GM18868 (cell line): ENCODE measurements at regions not wholly inside any gene's neighbourhood (a gene's known extent, or its start where the extent isn't known, plus 50 kb on each side); places are given as distances from the start of the nearest gene placed in this dataset.

ENCODE experiments used
- ATAC-seq: cut with Tn5 transposase; IDR thresholded peaks from one replicate; pipeline ENCODE4 v1.9.1; 2021; ENCODE audit warnings: mild to moderate bottlenecking, moderate library complexity; ENCODE audit not compliant: unreplicated experiment

- peak; percentile 55 for ATAC-seq
Measured at GRCh38 chr5:6274846-6275543, 103.4 kb downstream of the MED10 start.

DNA sequence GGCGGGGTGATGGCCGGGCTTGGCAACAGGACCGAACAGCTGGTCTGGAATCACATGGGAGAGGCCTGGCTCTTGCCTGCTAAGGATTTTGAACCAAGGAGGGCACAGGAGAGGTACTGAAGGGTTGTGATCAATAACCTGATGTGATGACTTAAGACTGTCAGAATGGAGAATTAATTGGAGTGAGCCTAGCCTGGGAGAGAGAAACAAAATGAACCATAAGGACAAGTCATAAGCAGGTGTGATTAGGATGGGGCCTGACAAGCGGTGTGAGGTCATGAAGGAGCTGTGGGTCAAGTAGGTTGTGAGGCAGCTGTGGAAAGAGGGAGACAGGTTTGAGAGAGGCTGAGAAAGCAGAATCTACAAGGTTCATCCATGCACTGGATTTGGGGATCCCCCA lies 104.6 kb downstream of the MED10 start:
- ATAC-seq = no peak

GRCh38 chr5:6273090-6273735 lies 105.1 kb downstream of the MED10 start:
- ATAC-seq = peak; percentile 77

DNA sequence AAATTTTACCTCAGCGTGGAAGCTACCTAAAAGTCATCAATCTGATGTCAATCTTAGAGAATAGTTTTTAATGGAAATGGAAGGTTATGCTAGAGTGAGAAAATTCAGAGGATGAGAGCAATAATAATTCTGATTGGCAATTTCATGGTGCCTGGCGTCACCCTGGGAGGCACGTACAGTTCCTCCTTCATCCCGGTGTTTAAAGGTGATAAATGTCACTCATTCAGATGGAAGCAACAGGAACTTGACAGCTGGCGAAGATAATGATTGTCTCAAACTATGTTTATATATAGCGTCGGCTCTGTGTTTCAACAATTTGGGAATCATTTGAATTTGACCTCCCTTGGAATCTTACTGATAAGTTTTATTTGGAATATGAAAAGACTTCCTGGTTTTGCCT lies 108.4 kb downstream of the MED10 start:
- no peak for ATAC-seq

DNA sequence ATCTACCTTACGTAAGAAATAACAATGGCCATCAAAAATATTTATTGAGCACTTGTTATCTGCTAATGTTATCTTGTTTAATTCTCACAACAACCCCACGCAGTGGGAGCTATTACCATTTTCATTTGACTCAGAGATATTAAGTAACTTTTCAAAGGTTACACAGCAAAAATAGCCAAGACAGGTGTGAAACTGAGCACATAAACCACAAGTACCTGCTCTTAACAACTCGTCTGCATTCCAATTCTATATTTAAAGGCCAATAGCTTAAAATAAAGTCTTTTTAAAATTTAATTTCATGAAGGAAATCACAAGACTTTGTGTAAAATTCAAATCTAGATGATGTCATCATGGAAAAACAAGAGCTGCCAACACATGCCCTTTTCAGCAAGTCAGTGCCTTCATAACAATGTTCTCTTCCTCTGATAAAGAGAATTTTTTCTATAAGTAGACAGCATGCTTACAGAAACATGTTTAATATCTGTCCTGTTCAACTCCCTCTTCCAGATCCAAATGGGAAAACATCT lies 111.6 kb downstream of the MED10 start:
- no peak for ATAC-seq

- no peak for ATAC-seq
Measured at GRCh38 chr5:6264394-6264793, 114.0 kb downstream of the MED10 start.

- ATAC-seq = no peak
Measured at GRCh38 chr5:6262651-6263363, 115.5 kb downstream of the MED10 start.

- ATAC-seq = no peak
Measured at GRCh38 chr5:6261668-6262067, 116.7 kb downstream of the MED10 start.

GRCh38 chr5:6261256-6261655 lies 117.1 kb downstream of the MED10 start:
- ATAC-seq = no peak

DNA sequence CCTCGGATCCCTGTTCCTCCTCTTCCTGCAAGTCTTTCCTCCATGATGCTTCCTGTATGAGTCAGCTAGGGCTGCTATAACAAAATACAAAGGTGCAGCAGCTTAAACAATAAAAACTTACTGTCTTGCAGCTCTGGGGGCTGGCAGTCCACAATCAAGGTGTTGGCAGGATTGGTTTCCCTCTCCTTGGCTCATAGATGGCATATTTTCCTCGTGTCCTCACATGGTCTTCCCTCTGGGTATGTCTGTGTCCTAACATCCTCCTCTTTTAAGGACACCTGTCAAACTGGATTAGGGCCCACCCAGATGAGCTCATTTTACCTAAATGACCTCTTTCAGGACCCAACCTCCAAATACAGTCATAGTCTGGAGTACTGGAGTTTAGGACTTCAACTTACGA lies 117.5 kb downstream of the MED10 start:
- no peak for ATAC-seq

DNA sequence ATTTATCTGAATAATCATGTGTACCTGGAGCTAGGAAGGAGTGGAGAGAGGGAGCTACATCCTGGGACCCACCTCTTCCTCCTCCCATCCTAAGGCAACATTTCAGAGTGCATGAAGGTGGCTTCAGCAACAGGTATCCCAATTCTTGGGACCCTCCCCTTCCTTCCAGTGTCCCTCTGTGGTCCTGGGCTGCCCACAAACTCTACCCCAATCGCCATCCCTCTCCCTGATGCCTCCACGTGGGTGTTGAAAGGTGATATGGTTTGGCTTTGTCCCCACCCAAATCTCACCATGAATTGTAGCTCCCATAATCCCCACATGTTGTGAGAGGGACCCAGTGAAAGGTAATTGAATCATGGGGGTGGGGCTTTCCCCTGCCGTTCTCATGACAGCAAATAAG lies 121.4 kb downstream of the MED10 start:
- ATAC-seq = no peak

DNA sequence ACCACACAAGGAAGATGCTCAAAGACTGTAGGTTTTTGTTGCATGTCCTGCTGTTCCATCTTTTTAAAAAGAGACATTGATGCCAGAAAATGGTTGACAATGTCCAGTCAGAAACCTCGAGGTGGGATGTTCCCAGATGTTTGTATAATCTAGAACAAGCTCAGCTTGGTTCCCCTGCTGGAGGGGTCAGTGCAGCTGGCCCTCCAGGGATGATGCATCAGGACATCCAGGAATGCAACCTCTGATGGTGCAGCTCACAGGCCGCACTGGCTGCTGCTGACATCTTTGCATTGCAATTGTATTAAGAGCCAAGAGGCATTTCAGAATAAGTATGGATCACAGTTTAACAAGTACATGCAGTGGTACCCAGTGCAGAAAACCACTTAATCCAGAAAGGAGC lies 122.4 kb downstream of the MED10 start:
- no peak for ATAC-seq

DNA sequence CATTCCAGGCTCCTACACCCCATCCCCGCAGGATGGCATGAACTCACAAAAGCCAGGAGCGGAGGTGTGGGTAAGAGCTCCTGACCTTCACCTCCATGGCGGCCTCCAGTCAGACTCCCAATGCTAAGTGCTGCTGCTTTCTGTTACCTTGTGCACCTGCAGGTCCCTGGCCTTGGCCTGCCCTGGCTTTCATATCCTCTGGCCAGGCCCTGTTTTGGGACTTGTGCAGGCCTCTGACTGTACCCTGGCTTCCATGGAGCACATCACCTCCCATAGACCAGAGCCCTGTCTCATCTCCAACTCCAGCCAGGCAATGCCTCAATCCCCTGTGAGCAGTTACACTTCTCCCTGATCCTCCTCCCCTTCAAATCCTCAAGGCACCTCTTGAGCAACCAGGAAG lies 124.5 kb downstream of the MED10 start:
- no peak for ATAC-seq

DNA sequence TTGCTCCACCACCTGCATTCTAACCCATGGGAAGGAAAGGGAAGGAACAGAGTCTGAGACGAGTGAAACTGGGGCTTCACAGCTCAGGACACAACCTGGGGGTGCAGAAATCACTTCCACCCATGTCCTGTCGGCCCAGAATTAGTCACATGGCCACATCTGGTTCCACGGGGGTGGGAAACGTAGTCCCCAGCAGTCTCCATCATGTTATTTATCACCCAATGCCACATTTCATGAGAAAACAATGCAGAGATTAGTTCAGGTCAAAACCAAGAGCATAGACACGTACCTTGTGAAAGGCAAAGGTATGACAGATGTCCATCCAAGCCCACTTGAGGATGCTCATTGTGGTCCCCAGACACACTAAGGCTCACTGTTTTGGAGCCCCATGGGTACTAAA lies 125.1 kb downstream of the MED10 start:
- no peak for ATAC-seq

- no peak for ATAC-seq
Measured at GRCh38 chr5:6252581-6252980, 125.8 kb downstream of the MED10 start.

DNA sequence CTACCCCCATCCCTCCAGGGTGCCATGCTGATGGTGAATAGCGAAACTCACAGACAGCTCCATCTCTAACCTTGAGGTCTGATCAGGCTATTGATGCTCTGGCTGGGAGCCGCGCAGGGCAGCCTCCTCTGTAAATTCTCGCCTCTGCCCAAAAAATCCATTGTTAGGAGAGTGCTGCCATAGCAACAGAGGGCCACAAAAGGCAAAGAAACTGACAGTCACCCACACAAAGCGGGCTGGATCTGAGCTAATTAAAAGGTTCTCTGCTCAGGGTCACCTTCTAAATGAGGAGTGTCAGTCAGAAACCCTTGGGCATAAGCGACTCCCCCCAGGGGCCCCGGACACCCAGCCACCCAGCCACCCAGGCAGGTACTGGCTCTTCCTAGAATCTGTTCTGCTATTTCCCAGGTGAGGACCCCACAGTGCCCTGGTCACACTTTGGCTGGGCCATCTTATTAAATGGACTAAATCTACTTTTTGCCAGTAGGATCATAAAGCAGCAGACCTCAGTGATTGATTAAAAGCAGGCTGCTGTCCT lies 126.7 kb downstream of the MED10 start:
- no peak for ATAC-seq

DNA sequence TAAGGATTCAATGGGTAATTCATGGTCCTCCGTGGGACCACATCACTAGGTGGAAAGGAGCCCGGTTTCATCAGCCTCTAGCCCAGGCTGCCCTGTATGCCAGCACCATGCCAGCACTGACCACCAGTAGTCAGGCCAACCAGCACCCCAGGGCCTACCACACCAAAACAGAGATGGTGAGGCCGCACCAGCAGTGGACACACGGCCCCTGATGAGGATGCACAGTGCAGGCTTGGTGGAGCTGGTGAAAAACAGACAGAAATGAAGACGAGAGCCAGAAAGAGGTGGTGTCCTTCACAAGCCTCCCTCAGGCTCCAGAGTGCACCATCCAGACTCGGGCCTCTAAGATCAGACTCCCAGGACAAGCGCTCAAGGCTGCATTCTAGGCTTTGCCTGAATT lies 128.2 kb downstream of the MED10 start:
- ATAC-seq = no peak

GRCh38 chr5:6248132-6248531 lies 130.2 kb downstream of the MED10 start:
- ATAC-seq = no peak

- ATAC-seq = peak; percentile 75
Measured at GRCh38 chr5:6246820-6247437, 131.4 kb downstream of the MED10 start.

DNA sequence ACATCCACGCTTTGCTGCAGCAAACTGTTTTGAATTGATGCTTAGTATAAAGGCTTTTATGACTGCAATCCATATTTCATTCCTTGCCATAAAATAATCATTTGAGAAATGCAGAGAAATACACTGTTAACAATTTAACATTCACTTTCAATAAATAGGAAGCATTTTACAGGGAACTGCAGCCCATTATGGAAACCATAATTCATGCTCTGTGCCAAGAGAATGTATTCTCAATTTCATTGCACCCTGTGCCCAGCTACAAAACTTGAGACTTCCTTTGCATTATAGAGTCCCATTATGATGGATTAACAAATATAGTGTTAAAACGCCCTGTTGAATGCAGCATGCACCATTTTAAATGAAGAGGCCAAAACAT lies 134.0 kb downstream of the MED10 start:
- no peak for ATAC-seq

DNA sequence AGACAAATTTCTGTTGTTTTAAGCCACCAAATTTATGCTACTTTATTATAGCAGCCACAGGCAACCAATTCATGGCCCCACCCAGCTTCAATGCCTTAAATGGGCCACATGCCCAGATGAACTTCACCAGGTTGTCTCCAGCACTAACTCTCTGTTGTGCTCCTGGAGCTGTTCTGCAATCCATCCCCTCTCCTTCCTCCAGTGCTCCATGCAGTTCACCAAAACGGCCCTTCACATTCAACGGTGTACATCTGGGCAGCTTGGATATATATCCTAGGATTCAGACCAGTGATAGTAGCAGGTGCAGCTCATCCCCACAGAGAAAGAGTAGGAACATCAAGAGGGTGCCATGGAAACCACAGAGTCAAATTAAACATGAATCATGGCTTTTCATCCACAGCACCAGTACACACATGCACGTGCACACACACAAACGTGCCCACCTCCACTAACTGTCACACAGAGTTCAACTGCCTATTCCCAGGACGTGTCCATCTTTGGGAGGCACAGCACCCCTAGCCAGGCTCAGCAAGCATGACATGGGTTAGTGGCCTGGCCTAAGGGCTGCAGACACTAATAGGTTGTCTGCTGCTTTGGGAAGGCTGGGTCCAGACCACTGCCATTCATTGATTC lies 134.5 kb downstream of the MED10 start:
- no peak for ATAC-seq
